ENCODE measurements at regions not wholly inside any gene's neighbourhood (a gene's known extent, or its start where the extent isn't known, plus 50 kb on each side); places are given as distances from the start of the nearest gene placed in this dataset.

- no peak overlapping the region for H3K4me3 ChIP-seq (ENCODE audit: low read depth, low read length)
- no peaks in the 10 kb centered on the region for H3K27me3 ChIP-seq (replicated peaks)
- no peak for DNase-seq
- H3K36me3 ChIP-seq (replicated peaks) = no peaks in the 10 kb centered on the region
- no peak overlapping the region for H3K27ac ChIP-seq
- in situ Hi-C loops (cut with HindIII; ENCODE audit: low pct_ligation_motif_present, low sequenced_read_pairs) = no loop called here
- no peak for TF ChIP-seq CTCF (IDR thresholded peaks at IDR 0.05; ENCODE audit: low read depth, low read length, missing control alignments)
These were observed 700.1 kb downstream of the QKI start for GRCh38 chr6:164114651-164115050.

- TF ChIP-seq CTCF (IDR thresholded peaks at IDR 0.05; ENCODE audit: low read depth, low read length, missing control alignments) = no peak
- Histone ChIP-seq H3K36me3 (replicated peaks) (no peaks in the 10 kb centered on the region), H3K27ac (no peak overlapping the region), H3K4me3 (ENCODE audit: low read depth, low read length) (no peak overlapping the region), H3K27me3 (replicated peaks) (no peaks in the 10 kb centered on the region)
- in situ Hi-C loops (cut with HindIII; ENCODE audit: low pct_ligation_motif_present, low sequenced_read_pairs) = no loop called here
- DNase-seq = no peak
These were observed 699.5 kb downstream of the QKI start for GRCh38 chr6:164114051-164114450.

GRCh38 chr6:164113637-164114036 lies 699.1 kb downstream of the QKI start:
- Histone ChIP-seq H3K27me3 (replicated peaks) (no peaks in the 10 kb centered on the region), H3K27ac (no peak overlapping the region), H3K4me3 (ENCODE audit: low read depth, low read length) (no peak overlapping the region), H3K36me3 (replicated peaks) (no peaks in the 10 kb centered on the region)
- no peak for DNase-seq
- in situ Hi-C loops (cut with HindIII; ENCODE audit: low pct_ligation_motif_present, low sequenced_read_pairs) = no loop called here
- TF ChIP-seq CTCF (IDR thresholded peaks at IDR 0.05; ENCODE audit: low read depth, low read length, missing control alignments) = no peak

- Histone ChIP-seq H3K27ac (no peak overlapping the region), H3K27me3 (replicated peaks) (no peaks in the 10 kb centered on the region), H3K36me3 (replicated peaks) (no peaks in the 10 kb centered on the region), H3K4me3 (ENCODE audit: low read depth, low read length) (no peak overlapping the region)
- in situ Hi-C loops (cut with HindIII; ENCODE audit: low pct_ligation_motif_present, low sequenced_read_pairs) = no loop called here
- no peak for DNase-seq
- peak; percentile 70 for TF ChIP-seq CTCF (IDR thresholded peaks at IDR 0.05; ENCODE audit: low read depth, low read length, missing control alignments)
These were observed 695.2 kb downstream of the QKI start for GRCh38 chr6:164109770-164110140.

- Histone ChIP-seq H3K27ac (no peak overlapping the region), H3K36me3 (replicated peaks) (no peaks in the 10 kb centered on the region), H3K27me3 (replicated peaks) (no peaks in the 10 kb centered on the region), H3K4me3 (ENCODE audit: low read depth, low read length) (no peak overlapping the region)
- in situ Hi-C loops (cut with HindIII; ENCODE audit: low pct_ligation_motif_present, low sequenced_read_pairs) = no loop called here
- TF ChIP-seq CTCF (IDR thresholded peaks at IDR 0.05; ENCODE audit: low read depth, low read length, missing control alignments) = peak; percentile 4
- DNase-seq = no peak
These were observed 694.6 kb downstream of the QKI start for GRCh38 chr6:164108869-164109769.

GRCh38 chr6:164108092-164108491 lies 693.6 kb downstream of the QKI start:
- no peak overlapping the region for H3K4me3 ChIP-seq (ENCODE audit: low read depth, low read length)
- no peak for DNase-seq
- TF ChIP-seq CTCF (IDR thresholded peaks at IDR 0.05; ENCODE audit: low read depth, low read length, missing control alignments) = no peak
- H3K27me3 ChIP-seq (replicated peaks) = no peaks in the 10 kb centered on the region
- H3K36me3 ChIP-seq (replicated peaks) = no peaks in the 10 kb centered on the region
- in situ Hi-C loops (cut with HindIII; ENCODE audit: low pct_ligation_motif_present, low sequenced_read_pairs) = no loop called here
- H3K27ac ChIP-seq = no peak overlapping the region

Data from brain microvascular endothelial cell (primary cell).